ENCODE measurements at regions not wholly inside any gene's neighbourhood (a gene's known extent, or its start where the extent isn't known, plus 50 kb on each side); places are given as distances from the start of the nearest gene placed in this dataset.

DNA sequence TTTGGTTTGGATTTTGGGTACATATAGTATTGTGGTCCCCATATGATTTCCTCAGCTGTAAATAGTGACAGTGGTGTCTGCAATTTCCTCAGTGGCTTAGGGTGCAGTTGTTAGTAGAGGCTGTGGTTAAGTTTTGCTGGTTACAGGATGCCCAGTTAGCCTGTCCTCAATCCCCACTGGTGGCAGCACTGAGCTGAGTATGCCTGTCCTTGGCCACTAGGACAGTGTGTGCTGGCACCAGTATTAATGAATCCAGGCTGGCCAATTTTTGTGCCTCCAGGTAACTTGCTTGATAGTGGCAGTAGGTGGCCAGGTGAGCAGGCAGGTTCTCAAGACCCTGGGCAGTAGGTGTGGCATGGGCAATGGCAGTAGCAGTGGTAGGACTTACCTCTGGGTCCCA lies 973.1 kb downstream of the TMEM182 start:
- no peak overlapping the region for H3K27ac ChIP-seq (ENCODE audit: low read length)
- no peaks in the 10 kb centered on the region for H3K4me1 ChIP-seq (ENCODE audit: control insufficient read depth, insufficient read depth, low read length)
- no peaks in the 10 kb centered on the region for H3K36me3 ChIP-seq (ENCODE audit: control insufficient read depth in 2 of 2, insufficient read depth in 2 of 2, low read length in 2 of 2)
- no peak overlapping the region for H3K4me3 ChIP-seq (ENCODE audit: low read length in 2 of 2)
- H3K27me3 ChIP-seq (ENCODE audit: control insufficient read depth in 1 of 2, insufficient read depth in 2 of 2, low read length in 2 of 2): no peaks in the 10 kb centered on the region
- H3K9ac ChIP-seq (ENCODE audit: low read length in 2 of 2): no peak overlapping the region
- H3K9me3 ChIP-seq (ENCODE audit: control insufficient read depth in 2 of 2, low read length in 2 of 2): peaks cover 0 to 12% of the 10 kb centered on the region in 2 donors

DNA sequence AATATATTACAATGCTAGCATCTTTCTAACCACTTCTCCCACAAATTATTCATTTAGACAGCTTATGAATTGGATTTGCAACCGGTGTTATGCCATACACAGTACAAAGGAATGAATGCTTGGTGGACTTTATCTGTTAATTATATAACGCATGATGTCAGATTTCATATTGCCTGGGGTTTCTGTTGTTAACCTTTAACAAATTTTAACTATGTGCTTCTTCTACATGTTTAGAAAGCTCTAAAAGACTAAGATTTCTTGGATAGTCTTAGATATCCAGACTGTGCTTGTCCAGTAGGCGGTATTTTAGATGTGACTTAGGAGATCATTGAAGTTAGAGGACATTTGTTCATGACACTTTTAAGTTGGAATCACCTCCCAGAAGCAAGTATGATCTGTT lies 976.3 kb downstream of the TMEM182 start:
- Histone ChIP-seq H3K9me3 (ENCODE audit: control insufficient read depth in 2 of 2, low read length in 2 of 2) (peaks cover 0 to 12% of the 10 kb centered on the region in 2 donors), H3K9ac (ENCODE audit: low read length in 2 of 2) (no peak overlapping the region), H3K27ac (ENCODE audit: low read length) (no peak overlapping the region), H3K36me3 (ENCODE audit: control insufficient read depth in 2 of 2, insufficient read depth in 2 of 2, low read length in 2 of 2) (no peaks in the 10 kb centered on the region), H3K4me3 (ENCODE audit: low read length in 2 of 2) (no peak overlapping the region), H3K27me3 (ENCODE audit: control insufficient read depth in 1 of 2, insufficient read depth in 2 of 2, low read length in 2 of 2) (no peaks in the 10 kb centered on the region), H3K4me1 (ENCODE audit: control insufficient read depth, insufficient read depth, low read length) (no peaks in the 10 kb centered on the region)

DNA sequence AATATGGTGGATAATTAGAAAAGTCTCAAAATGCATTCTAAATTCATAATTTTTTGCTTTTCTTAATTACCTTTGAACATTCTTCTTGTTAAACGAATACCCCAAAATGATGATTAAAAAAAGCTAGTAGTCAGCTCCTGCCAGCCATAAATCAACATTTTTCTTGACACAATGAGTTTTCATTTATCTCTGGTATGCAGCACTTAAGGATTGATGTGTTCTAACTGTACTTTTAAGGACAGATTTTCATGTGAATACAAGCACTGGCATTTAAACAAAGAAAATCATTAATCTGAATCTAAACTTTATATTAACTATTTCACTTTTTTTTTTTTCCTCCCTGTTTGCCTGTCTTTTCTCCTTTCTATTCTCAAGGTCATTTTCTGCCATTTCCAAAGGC lies 976.8 kb downstream of the TMEM182 start:
- H3K9me3 ChIP-seq (ENCODE audit: control insufficient read depth in 2 of 2, low read length in 2 of 2): peaks cover 0 to 7% of the 10 kb centered on the region in 2 donors

DNA sequence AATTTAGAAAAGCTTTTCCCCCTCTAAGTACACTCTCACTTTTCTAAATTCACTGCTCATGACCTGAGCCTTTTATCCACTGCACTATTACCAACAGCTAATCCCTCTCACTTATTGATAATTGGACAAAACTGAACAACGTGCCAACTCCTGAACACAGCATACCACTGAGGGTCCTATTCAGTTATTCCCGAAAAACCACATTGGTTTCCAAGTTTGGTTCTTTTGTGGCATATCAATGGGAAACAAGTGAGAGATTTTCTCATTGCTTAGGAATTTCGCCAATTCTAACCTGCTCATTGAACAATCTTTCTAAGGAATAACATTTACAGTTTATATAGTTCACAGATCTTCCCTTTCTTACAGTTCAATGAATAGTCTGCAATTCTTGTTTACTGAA lies 977.4 kb downstream of the TMEM182 start:
- Histone ChIP-seq H3K4me3 (ENCODE audit: low read length in 2 of 2) (no peak overlapping the region), H3K36me3 (ENCODE audit: control insufficient read depth in 2 of 2, insufficient read depth in 2 of 2, low read length in 2 of 2) (no peaks in the 10 kb centered on the region), H3K4me1 (ENCODE audit: control insufficient read depth, insufficient read depth, low read length) (no peaks in the 10 kb centered on the region), H3K9me3 (ENCODE audit: control insufficient read depth in 2 of 2, low read length in 2 of 2) (peaks cover 0 to 6% of the 10 kb centered on the region in 2 donors), H3K9ac (ENCODE audit: low read length in 2 of 2) (no peak overlapping the region), H3K27me3 (ENCODE audit: control insufficient read depth in 1 of 2, insufficient read depth in 2 of 2, low read length in 2 of 2) (no peaks in the 10 kb centered on the region), H3K27ac (ENCODE audit: low read length) (no peak overlapping the region)

More for the DNA sequence above, 976.8 kb downstream of the TMEM182 start:
- Histone ChIP-seq H3K9ac (ENCODE audit: low read length in 2 of 2) (no peak overlapping the region), H3K36me3 (ENCODE audit: control insufficient read depth in 2 of 2, insufficient read depth in 2 of 2, low read length in 2 of 2) (no peaks in the 10 kb centered on the region), H3K4me1 (ENCODE audit: control insufficient read depth, insufficient read depth, low read length) (no peaks in the 10 kb centered on the region), H3K27ac (ENCODE audit: low read length) (no peak overlapping the region), H3K4me3 (ENCODE audit: low read length in 2 of 2) (no peak overlapping the region), H3K27me3 (ENCODE audit: control insufficient read depth in 1 of 2, insufficient read depth in 2 of 2, low read length in 2 of 2) (no peaks in the 10 kb centered on the region)

DNA sequence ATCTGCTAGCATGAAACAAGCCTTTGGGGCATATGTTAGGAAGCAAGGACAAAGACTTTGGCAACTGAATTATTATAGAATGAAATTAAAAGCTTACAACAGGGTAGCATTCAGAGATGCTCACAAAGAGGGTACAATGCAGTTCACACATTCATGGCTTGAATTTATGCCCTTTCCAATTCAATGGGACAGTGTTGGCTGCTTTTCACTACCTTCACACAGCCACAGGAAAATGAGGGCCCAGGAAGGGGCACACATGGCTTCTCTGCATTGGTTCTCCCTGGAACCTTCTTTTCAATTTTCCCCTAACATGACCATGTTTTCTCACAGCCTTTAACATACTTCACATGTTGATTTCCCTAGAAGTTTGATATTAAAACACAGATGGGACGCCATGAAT lies 978.1 kb downstream of the TMEM182 start:
- no peaks in the 10 kb centered on the region for H3K36me3 ChIP-seq (ENCODE audit: control insufficient read depth in 2 of 2, insufficient read depth in 2 of 2, low read length in 2 of 2)
- no peaks in the 10 kb centered on the region for H3K27me3 ChIP-seq (ENCODE audit: control insufficient read depth in 1 of 2, insufficient read depth in 2 of 2, low read length in 2 of 2)
- H3K4me1 ChIP-seq (ENCODE audit: control insufficient read depth, insufficient read depth, low read length): no peaks in the 10 kb centered on the region
- no peak overlapping the region for H3K27ac ChIP-seq (ENCODE audit: low read length)
- no peak overlapping the region for H3K4me3 ChIP-seq (ENCODE audit: low read length in 2 of 2)
- no peak overlapping the region for H3K9ac ChIP-seq (ENCODE audit: low read length in 2 of 2)
- peaks cover 0 to 6% of the 10 kb centered on the region in 2 donors for H3K9me3 ChIP-seq (ENCODE audit: control insufficient read depth in 2 of 2, low read length in 2 of 2)

DNA sequence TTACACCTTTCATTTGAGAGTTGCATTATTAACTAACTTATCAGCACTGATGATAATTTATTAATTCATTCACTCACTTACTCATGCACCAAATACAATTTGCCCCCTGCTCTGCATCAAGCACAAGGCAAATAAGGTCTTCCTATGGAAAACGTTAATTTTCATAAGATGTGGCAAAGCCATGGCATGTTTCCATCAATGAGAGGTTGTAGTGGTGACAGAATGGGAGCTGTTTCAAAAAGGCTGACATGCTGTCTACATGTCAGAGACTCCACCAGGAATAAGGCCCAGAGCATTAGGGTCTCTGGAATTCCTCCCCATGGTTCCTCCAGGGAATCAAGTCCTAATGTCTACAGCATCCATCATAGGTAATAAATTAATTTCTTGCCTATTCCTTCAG lies 978.8 kb downstream of the TMEM182 start:
- no peak overlapping the region for H3K9ac ChIP-seq (ENCODE audit: low read length in 2 of 2)
- no peaks in the 10 kb centered on the region for H3K4me1 ChIP-seq (ENCODE audit: control insufficient read depth, insufficient read depth, low read length)
- H3K9me3 ChIP-seq (ENCODE audit: control insufficient read depth in 2 of 2, low read length in 2 of 2): no peaks in the 10 kb centered on the region
- no peak overlapping the region for H3K27ac ChIP-seq (ENCODE audit: low read length)
- no peaks in the 10 kb centered on the region for H3K27me3 ChIP-seq (ENCODE audit: control insufficient read depth in 1 of 2, insufficient read depth in 2 of 2, low read length in 2 of 2)
- H3K4me3 ChIP-seq (ENCODE audit: low read length in 2 of 2): no peak overlapping the region
- H3K36me3 ChIP-seq (ENCODE audit: control insufficient read depth in 2 of 2, insufficient read depth in 2 of 2, low read length in 2 of 2): no peaks in the 10 kb centered on the region

DNA sequence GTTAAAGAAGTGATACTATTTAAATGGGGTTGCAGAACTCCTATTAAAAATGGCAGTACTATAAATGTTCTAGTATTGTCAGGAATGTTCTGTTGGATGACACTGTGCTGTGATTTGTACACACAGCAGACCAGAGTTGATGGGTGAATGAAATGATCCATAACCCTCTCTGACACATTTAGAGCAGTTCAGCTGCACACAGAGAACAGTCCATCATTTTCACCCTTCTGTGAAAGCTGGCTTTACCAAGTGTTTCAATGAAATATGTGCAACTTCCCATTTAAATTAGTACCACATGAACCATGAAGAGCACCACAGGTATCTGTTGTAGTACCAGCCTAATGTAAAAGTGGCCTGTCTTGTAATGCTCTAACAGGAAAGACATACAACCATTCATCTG lies 981.4 kb downstream of the TMEM182 start:
- Histone ChIP-seq H3K4me3 (ENCODE audit: low read length in 2 of 2) (no peak overlapping the region), H3K27ac (ENCODE audit: low read length) (no peak overlapping the region), H3K36me3 (ENCODE audit: control insufficient read depth in 2 of 2, insufficient read depth in 2 of 2, low read length in 2 of 2) (no peaks in the 10 kb centered on the region), H3K9me3 (ENCODE audit: control insufficient read depth in 2 of 2, low read length in 2 of 2) (no peaks in the 10 kb centered on the region), H3K9ac (ENCODE audit: low read length in 2 of 2) (no peak overlapping the region), H3K4me1 (ENCODE audit: control insufficient read depth, insufficient read depth, low read length) (no peaks in the 10 kb centered on the region), H3K27me3 (ENCODE audit: control insufficient read depth in 1 of 2, insufficient read depth in 2 of 2, low read length in 2 of 2) (no peaks in the 10 kb centered on the region)

DNA sequence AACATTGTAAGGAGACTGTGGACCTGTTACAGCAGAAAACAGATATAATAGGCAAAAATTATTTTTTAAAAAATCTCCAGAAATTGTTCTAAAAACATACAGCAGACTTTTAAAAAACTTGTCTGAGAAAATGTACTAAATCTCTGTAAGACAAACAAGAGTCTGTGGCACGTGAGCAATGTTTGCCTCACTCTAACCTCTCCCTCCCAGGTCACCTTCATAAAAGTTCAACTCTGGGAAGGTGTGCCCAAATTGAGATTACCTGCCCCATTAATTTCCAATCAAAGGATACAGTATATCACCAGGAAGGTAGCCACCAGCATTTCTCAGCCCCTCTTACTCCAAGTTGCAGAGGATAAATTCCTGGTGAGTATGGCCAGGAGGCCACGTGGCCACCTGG lies 992.7 kb downstream of the TMEM182 start:
- Histone ChIP-seq H3K27me3 (ENCODE audit: control insufficient read depth in 1 of 2, insufficient read depth in 2 of 2, low read length in 2 of 2) (no peaks in the 10 kb centered on the region), H3K4me1 (ENCODE audit: control insufficient read depth, insufficient read depth, low read length) (no peaks in the 10 kb centered on the region), H3K9me3 (ENCODE audit: control insufficient read depth in 2 of 2, low read length in 2 of 2) (peaks cover 0 to 4% of the 10 kb centered on the region in 2 donors), H3K36me3 (ENCODE audit: control insufficient read depth in 2 of 2, insufficient read depth in 2 of 2, low read length in 2 of 2) (no peaks in the 10 kb centered on the region), H3K27ac (ENCODE audit: low read length) (no peak overlapping the region), H3K4me3 (ENCODE audit: low read length in 2 of 2) (no peak overlapping the region), H3K9ac (ENCODE audit: low read length in 2 of 2) (no peak overlapping the region)

DNA sequence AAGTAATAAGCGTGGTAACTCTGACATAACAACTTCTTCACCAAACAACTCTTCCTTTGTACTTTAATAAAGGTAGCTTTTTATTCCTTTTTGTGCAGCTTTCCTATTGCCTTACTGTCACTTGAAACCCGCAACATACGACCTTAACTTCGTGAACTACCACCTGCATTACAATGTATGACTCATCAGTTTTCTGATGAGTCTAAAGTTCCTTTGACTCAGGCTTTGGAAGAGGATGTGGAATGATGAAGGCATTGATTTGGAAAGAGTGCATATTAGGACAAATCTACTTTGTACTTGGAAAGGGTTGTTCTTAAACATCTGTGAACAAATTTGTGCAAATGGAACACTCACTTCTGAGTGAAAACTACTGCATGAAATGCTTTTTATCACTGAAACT lies 1012.1 kb downstream of the TMEM182 start:
- no peaks in the 10 kb centered on the region for H3K36me3 ChIP-seq (ENCODE audit: control insufficient read depth in 2 of 2, insufficient read depth in 2 of 2, low read length in 2 of 2)
- H3K4me3 ChIP-seq (ENCODE audit: low read length in 2 of 2): no peak overlapping the region

DNA sequence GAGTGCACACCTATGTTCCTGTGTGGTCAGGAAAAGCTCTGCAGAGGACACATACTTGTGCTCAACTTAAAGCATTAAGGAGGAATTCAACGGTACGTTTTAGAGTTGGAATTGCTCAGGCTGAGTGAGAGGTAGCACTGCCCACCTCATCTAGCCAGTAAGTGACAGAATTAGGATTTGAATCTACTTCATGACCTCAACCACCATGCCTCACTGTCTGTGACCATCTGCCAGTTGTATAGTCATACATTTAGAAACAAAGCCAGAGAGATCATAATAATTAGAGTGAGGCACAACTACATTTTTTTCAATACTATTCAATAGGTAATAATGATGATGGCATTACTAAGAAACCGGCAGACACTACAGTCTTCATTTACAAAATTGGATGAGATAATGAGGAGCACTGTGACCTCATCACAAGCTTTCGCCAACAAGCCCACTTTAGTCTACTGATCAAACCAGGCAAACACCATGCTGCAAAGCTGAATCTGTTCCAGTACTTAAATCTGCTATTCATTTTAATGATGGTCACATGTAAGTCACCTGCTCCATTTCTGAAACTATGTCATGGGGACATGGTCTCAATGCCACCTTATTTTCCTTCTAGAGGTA lies 1018.4 kb downstream of the TMEM182 start:
- H3K9ac ChIP-seq (ENCODE audit: low read length in 2 of 2): no peak overlapping the region
- no peak overlapping the region for H3K27ac ChIP-seq (ENCODE audit: low read length)
- H3K4me3 ChIP-seq (ENCODE audit: low read length in 2 of 2): no peak overlapping the region
- no peaks in the 10 kb centered on the region for H3K27me3 ChIP-seq (ENCODE audit: control insufficient read depth in 1 of 2, insufficient read depth in 2 of 2, low read length in 2 of 2)
- no peaks in the 10 kb centered on the region for H3K36me3 ChIP-seq (ENCODE audit: control insufficient read depth in 2 of 2, insufficient read depth in 2 of 2, low read length in 2 of 2)
- H3K9me3 ChIP-seq (ENCODE audit: control insufficient read depth in 2 of 2, low read length in 2 of 2): no peaks in the 10 kb centered on the region
- H3K4me1 ChIP-seq (ENCODE audit: control insufficient read depth, insufficient read depth, low read length): no peaks in the 10 kb centered on the region

More for the DNA sequence above, 1012.1 kb downstream of the TMEM182 start:
- Histone ChIP-seq H3K27me3 (ENCODE audit: control insufficient read depth in 1 of 2, insufficient read depth in 2 of 2, low read length in 2 of 2) (no peaks in the 10 kb centered on the region), H3K4me1 (ENCODE audit: control insufficient read depth, insufficient read depth, low read length) (no peaks in the 10 kb centered on the region), H3K9me3 (ENCODE audit: control insufficient read depth in 2 of 2, low read length in 2 of 2) (no peaks in the 10 kb centered on the region), H3K9ac (ENCODE audit: low read length in 2 of 2) (no peak overlapping the region), H3K27ac (ENCODE audit: low read length) (no peak overlapping the region)

DNA sequence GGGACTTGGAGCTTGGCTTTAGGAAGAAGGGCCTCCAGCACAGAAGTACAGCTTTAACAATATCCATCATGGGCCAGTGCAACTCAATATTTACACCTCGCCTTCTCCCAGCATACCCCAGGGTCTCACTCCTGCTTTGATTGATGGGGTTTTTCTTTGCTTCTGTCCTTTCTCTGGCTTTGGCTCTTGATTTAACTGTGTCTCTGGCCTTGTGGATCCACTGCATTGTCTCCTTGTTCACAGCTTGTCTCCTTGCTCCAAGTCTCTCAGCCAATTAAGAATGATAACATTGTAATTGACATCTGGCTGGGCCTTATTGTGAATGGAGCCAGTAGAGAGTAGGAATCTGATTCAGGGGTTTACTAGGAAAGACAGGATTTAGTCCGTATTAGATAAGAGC lies 1019.5 kb downstream of the TMEM182 start:
- Histone ChIP-seq H3K4me1 (ENCODE audit: control insufficient read depth, insufficient read depth, low read length) (no peaks in the 10 kb centered on the region), H3K9me3 (ENCODE audit: control insufficient read depth in 2 of 2, low read length in 2 of 2) (no peaks in the 10 kb centered on the region), H3K9ac (ENCODE audit: low read length in 2 of 2) (no peak overlapping the region), H3K27me3 (ENCODE audit: control insufficient read depth in 1 of 2, insufficient read depth in 2 of 2, low read length in 2 of 2) (no peaks in the 10 kb centered on the region), H3K36me3 (ENCODE audit: control insufficient read depth in 2 of 2, insufficient read depth in 2 of 2, low read length in 2 of 2) (no peaks in the 10 kb centered on the region), H3K27ac (ENCODE audit: low read length) (no peak overlapping the region), H3K4me3 (ENCODE audit: low read length in 2 of 2) (no peak overlapping the region)
